H9 (cell line): ENCODE measurements at regions not wholly inside any gene's neighbourhood (a gene's known extent, or its start where the extent isn't known, plus 50 kb on each side); places are given as distances from the start of the nearest gene placed in this dataset.

Experiments
- DNase-seq: peaks from one replicate; pipeline ENCODE4 v3.0.0-alpha.2; 2017
- H2AFZ ChIP-seq: one replicate; pipeline ENCODE4 v1.6.1; 2013; ENCODE audit warnings: mild to moderate bottlenecking, low read length, control low read depth, moderate library complexity
- H2AK5ac ChIP-seq: 2 replicates; pipeline ENCODE4 v1.6.1; 2013; ENCODE audit warnings: low read length, control low read depth, mixed read lengths; ENCODE audit not compliant: insufficient read length
- H2BK120ac ChIP-seq: one replicate; pipeline ENCODE4 v1.6.1; 2013; ENCODE audit warnings: low read depth, mild to moderate bottlenecking, low read length, control low read depth, inconsistent platforms; ENCODE audit not compliant: poor library complexity, severe bottlenecking
- H2BK12ac ChIP-seq: 2 replicates; pipeline ENCODE4 v1.6.1; 2013; ENCODE audit warnings: low read length, control low read depth, mixed read lengths, low read depth; ENCODE audit not compliant: insufficient read length
- H2BK15ac ChIP-seq: 2 replicates; pipeline ENCODE4 v1.6.1; 2013; ENCODE audit warnings: low read depth, low read length, control low read depth
- H2BK20ac ChIP-seq: one replicate; pipeline ENCODE4 v1.6.1; 2013; ENCODE audit warnings: low read depth, mild to moderate bottlenecking, low read length, control low read depth, inconsistent platforms; ENCODE audit not compliant: poor library complexity, severe bottlenecking
- H2BK5ac ChIP-seq: 2 replicates; pipeline ENCODE4 v1.6.1; 2013; ENCODE audit warnings: low read length, control low read depth, mixed read lengths; ENCODE audit not compliant: insufficient read length
- H3K14ac ChIP-seq: 2 replicates; pipeline ENCODE4 v1.6.1; 2013; ENCODE audit warnings: low read length, control low read depth; ENCODE audit not compliant: insufficient read depth
- H3K18ac ChIP-seq: 2 replicates; pipeline ENCODE4 v1.6.1; 2013; ENCODE audit warnings: low read depth, mild to moderate bottlenecking, mixed read lengths, low read length, control low read depth; ENCODE audit not compliant: insufficient read length
- H3K23ac ChIP-seq: 2 replicates; pipeline ENCODE4 v1.6.1; 2013; ENCODE audit warnings: low read length, control low read depth, mixed read lengths, low read depth; ENCODE audit not compliant: insufficient read length
- H3K23me2 ChIP-seq: 2 replicates; pipeline ENCODE4 v1.6.1; 2013; ENCODE audit warnings: low read depth, mild to moderate bottlenecking, mixed read lengths, low read length, control low read depth; ENCODE audit not compliant: insufficient read length, poor library complexity, severe bottlenecking
- H3K27ac ChIP-seq: 2 replicates; pipeline ENCODE4 v1.5.1; 2013; ENCODE audit warnings: low read length, control low read depth, mixed read lengths, low read depth; ENCODE audit not compliant: insufficient read length
- H3K27me3 ChIP-seq: 2 replicates; pipeline ENCODE4 v1.6.1; 2013; ENCODE audit warnings: low read length, control low read depth, inconsistent platforms; ENCODE audit not compliant: insufficient read depth
- H3K4ac ChIP-seq: 2 replicates; pipeline ENCODE4 v1.6.1; 2013; ENCODE audit warnings: low read depth, mild to moderate bottlenecking, control low read depth, inconsistent platforms, low read length, moderate library complexity
- H3K4me1 ChIP-seq: 2 replicates; pipeline ENCODE4 v1.6.1; 2013; ENCODE audit warnings: low read length, control low read depth, inconsistent platforms; ENCODE audit not compliant: insufficient read depth
- H3K4me2 ChIP-seq: 2 replicates; pipeline ENCODE4 v1.6.1; 2013; ENCODE audit warnings: low read length, control low read depth, mixed read lengths; ENCODE audit not compliant: insufficient read length, insufficient read depth
- H3K56ac ChIP-seq: 2 replicates; pipeline ENCODE4 v1.6.1; 2013; ENCODE audit warnings: low read depth, mild to moderate bottlenecking, mixed read lengths, low read length, control low read depth; ENCODE audit not compliant: insufficient read length
- H3K79me1 ChIP-seq: 2 replicates; pipeline ENCODE4 v1.6.1; 2013; ENCODE audit warnings: low read depth, mild to moderate bottlenecking, moderate library complexity, low read length, control low read depth, inconsistent platforms; ENCODE audit not compliant: insufficient read depth, poor library complexity, severe bottlenecking
- H3K79me2 ChIP-seq: 2 replicates; pipeline ENCODE4 v1.6.1; 2013; ENCODE audit warnings: low read length, control low read depth, inconsistent platforms; ENCODE audit not compliant: insufficient read depth
- H3K9ac ChIP-seq: 2 replicates; pipeline ENCODE4 v1.6.1; 2013; ENCODE audit warnings: low read length, control low read depth, mixed read lengths; ENCODE audit not compliant: insufficient read length; ENCODE audit errors: extremely low read depth
- H3K9me3 ChIP-seq: one replicate; pipeline ENCODE4 v1.6.1; 2013; ENCODE audit warnings: low read depth, low read length, inconsistent platforms; ENCODE audit not compliant: control insufficient read depth
- H3T11ph ChIP-seq: one replicate; pipeline ENCODE4 v1.6.1; 2013; ENCODE audit warnings: mild to moderate bottlenecking, low read length, control low read depth, inconsistent platforms
- H4K20me1 ChIP-seq: one replicate; pipeline ENCODE4 v1.6.1; 2013; ENCODE audit not compliant: control insufficient read depth, insufficient read length, insufficient read depth
- H4K5ac ChIP-seq: 2 replicates; pipeline ENCODE4 v1.6.1; 2013; ENCODE audit warnings: low read depth, mild to moderate bottlenecking, mixed read lengths, low read length, control low read depth; ENCODE audit not compliant: insufficient read length
- H4K8ac ChIP-seq: replicated peaks from 2 replicates; pipeline ENCODE4 v1.6.1; 2013; ENCODE audit warnings: low read length, control low read depth, mixed read lengths, low read depth; ENCODE audit not compliant: insufficient read length
- H4K91ac ChIP-seq: 2 replicates; pipeline ENCODE4 v1.6.1; 2013; ENCODE audit warnings: low read depth, mild to moderate bottlenecking, moderate library complexity, mixed read lengths, low read length, control low read depth; ENCODE audit not compliant: insufficient read length
- H3K27ac Mint-ChIP-seq, 3 experiments: 2 replicates in 2 of 3; 3 replicates in 1 of 3; pipeline ENCODE4 v1.8.0; 2020 to 2021; ENCODE audit warnings: mixed read lengths in 3 of 3, mild to moderate bottlenecking in 1 of 3, moderate library complexity in 1 of 3
- H3K27me3 Mint-ChIP-seq: 2 replicates; pipeline ENCODE4 v1.8.0; 2021; ENCODE audit warnings: low read depth, mild to moderate bottlenecking, moderate library complexity, mixed read lengths
- H3K36me3 Mint-ChIP-seq, 3 experiments: 2 replicates in 2 of 3; 3 replicates in 1 of 3; pipeline ENCODE4 v1.8.0; 2020 to 2021; ENCODE audit warnings: low read depth in 3 of 3, mixed read lengths in 3 of 3; ENCODE audit not compliant: insufficient read depth in 1 of 3
- H3K4me1 Mint-ChIP-seq, 2 experiments: 2 replicates each; pipeline ENCODE4 v1.8.0; 2020; ENCODE audit warnings: mixed read lengths in 2 of 2
- H3K4me3 Mint-ChIP-seq, 2 experiments: 2 replicates in 1 of 2; 3 replicates in 1 of 2; pipeline ENCODE4 v1.8.0; 2020 to 2021; ENCODE audit warnings: mild to moderate bottlenecking in 2 of 2, mixed read lengths in 2 of 2, moderate library complexity in 1 of 2
- H3K9me3 Mint-ChIP-seq, 2 experiments: 2 replicates in 1 of 2; 3 replicates in 1 of 2; pipeline ENCODE4 v1.8.0; 2020; ENCODE audit warnings: mild to moderate bottlenecking in 2 of 2, mixed read lengths in 2 of 2, moderate library complexity in 1 of 2
- CTCF ChIP-seq: fragments of 200-600 bp; sonication (generic); conservative IDR thresholded peaks from 3 replicates; pipeline ENCODE4 v1.8.0; 2021; ENCODE audit warnings: antibody characterized with exemption, mild to moderate bottlenecking
- WGBS: extraction: QIAGEN DNeasy Blood & Tissue Kit; methylation state at CpG from one replicate; pipeline ENCODE4 v1.1.7; 2013; ENCODE audit warnings: missing lambda C conversion rate, low lambda C conversion rate, mixed read lengths; ENCODE audit not compliant: insufficient read length; ENCODE audit errors: extremely low coverage; 5-methylcytosine and 5-hydroxymethylcytosine counted together

GRCh38 chr4:4800646-4801408 lies 58.6 kb upstream of the MSX1 start:
- no CpG with 5 or more reads among the region's 6 CpGs for WGBS
- no peak overlapping the region for H3K27ac ChIP-seq
- no peaks in the 10 kb centered on the region for H3K4me1 Mint-ChIP-seq
- no peaks in the 10 kb centered on the region for H3K27me3 ChIP-seq
- H3K9me3 ChIP-seq, result no peaks in the 10 kb centered on the region
- H2BK5ac ChIP-seq, result no peak overlapping the region
- no peak for DNase-seq
- no peak overlapping the region for H2BK120ac ChIP-seq
- H3K36me3 Mint-ChIP-seq, result peaks cover 0 to 6% (median 0%) of the 10 kb centered on the region in 3 experiments; a peak in 1 of 7 replicates
- no peak overlapping the region for H3K18ac ChIP-seq
- peaks cover 87% of the 10 kb centered on the region for H3K27me3 Mint-ChIP-seq
- no peak overlapping the region for H2AK5ac ChIP-seq
- no peak overlapping the region for H3K9ac ChIP-seq
- H3K23me2 ChIP-seq, result no peaks in the 10 kb centered on the region
- no peaks in the 10 kb centered on the region; a peak in 1 of 5 replicates for H3K9me3 Mint-ChIP-seq
- no peak overlapping the region for H3K27ac Mint-ChIP-seq
- H4K91ac ChIP-seq, result no peak overlapping the region
- no peaks in the 10 kb centered on the region for H3K79me1 ChIP-seq
- no peaks in the 10 kb centered on the region for H4K20me1 ChIP-seq
- no peak overlapping the region for H3K23ac ChIP-seq
- H3K4me2 ChIP-seq, result no peak overlapping the region
- H3T11ph ChIP-seq, result no peak overlapping the region
- H3K4me3 Mint-ChIP-seq, result no peak overlapping the region
- H3K4me1 ChIP-seq, result no peaks in the 10 kb centered on the region
- H2BK12ac ChIP-seq, result no peak overlapping the region
- no peak overlapping the region for H4K8ac ChIP-seq
- no peak overlapping the region for H3K56ac ChIP-seq
- no peak overlapping the region for H4K5ac ChIP-seq
- no peak overlapping the region for H2AFZ ChIP-seq
- TF ChIP-seq CTCF, result no peak
- H3K4ac ChIP-seq, result no peak overlapping the region
- H2BK20ac ChIP-seq, result no peak overlapping the region
- H3K79me2 ChIP-seq, result no peaks in the 10 kb centered on the region
- H2BK15ac ChIP-seq, result no peak overlapping the region
- no peak overlapping the region for H3K14ac ChIP-seq
